ENCODE measurements at regions not wholly inside any gene's neighbourhood (a gene's known extent, or its start where the extent isn't known, plus 50 kb on each side); places are given as distances from the start of the nearest gene placed in this dataset.
A peak's percentile ranks its signal among the peaks of the same experiment; 100 is the strongest.

DNA sequence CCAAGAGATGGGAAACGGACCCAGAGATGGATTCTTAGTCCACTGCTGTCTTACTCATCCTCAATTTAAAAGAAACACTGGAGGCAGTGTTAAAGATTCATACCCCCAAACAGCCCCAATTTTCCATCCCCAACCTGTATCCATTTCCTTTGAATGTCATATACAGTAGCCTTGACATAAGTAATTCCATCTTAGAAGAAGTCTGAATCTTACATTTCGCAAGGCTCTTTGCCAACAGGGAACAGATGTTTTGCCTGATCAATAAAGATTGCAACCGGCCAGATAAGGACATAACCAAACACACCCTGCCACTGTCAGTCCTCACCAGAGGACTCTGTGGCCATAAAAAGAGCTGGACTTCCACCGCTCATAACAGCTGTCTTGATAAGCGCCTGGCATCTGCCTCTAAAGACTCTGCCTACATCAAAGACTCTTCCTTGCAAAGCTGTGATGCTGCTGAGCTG is 59.0 kb upstream of the MED9 start:
- DNase-seq (ENCODE audit: low spot score): no peak

GRCh38 chr17:17419166-17419565 is 57.6 kb upstream of the MED9 start:
- no peak for DNase-seq (ENCODE audit: low spot score)

- DNase-seq (ENCODE audit: low spot score): peak; percentile 88
Observed at GRCh38 chr17:17419631-17420030, 57.2 kb upstream of the MED9 start.

DNA sequence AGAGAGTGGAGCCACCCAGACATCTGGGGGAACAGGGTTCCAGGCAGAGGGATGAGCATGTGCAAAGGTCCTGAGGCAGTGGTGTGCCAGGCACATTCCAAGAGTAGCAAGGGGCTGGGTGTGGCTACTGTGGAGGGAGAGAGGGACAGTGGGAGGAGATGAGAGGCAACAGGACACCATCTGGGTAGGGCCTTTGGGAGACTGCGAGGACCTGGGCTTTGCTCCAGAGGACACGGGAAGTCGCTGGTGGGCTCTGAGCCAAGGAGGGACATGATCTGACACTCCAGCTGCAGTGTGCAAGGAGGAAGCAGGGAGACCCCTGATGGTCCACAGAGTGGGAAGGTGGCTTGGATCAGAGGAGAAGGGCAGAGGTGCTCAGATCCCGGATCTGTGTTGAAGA is 56.7 kb upstream of the MED9 start:
- DNase-seq (ENCODE audit: low spot score): no peak

- no peak for DNase-seq (ENCODE audit: low spot score)
Observed at GRCh38 chr17:17420561-17421269, 56.1 kb upstream of the MED9 start.

- no peak for DNase-seq (ENCODE audit: low spot score)
Observed at GRCh38 chr17:17421346-17422216, 55.2 kb upstream of the MED9 start.

DNA sequence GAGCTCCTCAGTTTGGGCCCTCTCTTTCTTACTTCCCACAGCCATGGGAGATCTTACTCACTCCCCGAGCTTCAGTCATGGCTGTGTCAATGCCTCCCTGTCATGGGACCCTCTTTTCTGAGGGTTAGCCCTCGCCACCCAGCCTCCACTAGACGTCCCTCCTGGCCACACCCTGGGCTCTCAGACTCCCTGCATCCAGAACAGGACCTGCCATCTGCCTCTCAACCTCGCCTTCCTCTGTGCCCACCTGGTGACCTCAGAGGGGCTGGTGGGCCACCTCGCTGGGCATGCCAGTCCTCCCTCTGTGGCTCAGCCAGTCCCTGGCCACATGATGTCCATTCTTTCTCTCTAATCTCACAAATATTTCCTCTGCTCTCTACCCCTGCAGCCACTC is 54.6 kb upstream of the MED9 start:
- no peak for DNase-seq (ENCODE audit: low spot score)

GRCh38 chr17:17422641-17423040 is 54.2 kb upstream of the MED9 start:
- no peak for DNase-seq (ENCODE audit: low spot score)

- no peak for DNase-seq (ENCODE audit: low spot score)
Observed at GRCh38 chr17:17423656-17424055, 53.1 kb upstream of the MED9 start.

DNA sequence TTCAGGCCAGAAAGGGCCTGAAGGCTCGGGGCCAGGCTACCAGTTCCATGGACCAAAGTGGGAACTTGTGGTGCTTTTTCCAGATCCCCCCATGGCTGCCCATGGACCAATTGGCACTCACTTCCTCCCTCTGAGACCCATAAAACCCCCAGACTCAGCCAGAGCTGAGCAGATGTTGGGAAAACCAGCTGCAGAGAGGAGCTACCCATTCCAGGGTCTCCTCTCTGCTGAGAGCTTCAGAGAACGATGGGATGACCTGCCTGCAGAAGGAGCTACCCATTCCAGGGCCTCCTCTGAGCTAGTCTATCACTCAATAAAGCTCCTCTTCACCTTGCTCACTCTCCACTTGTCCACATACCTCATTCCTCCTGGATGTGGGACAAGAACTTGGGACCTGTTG is 52.2 kb upstream of the MED9 start:
- no peak for DNase-seq (ENCODE audit: low spot score)

- DNase-seq (ENCODE audit: low spot score): no peak
Observed at GRCh38 chr17:17425005-17425404, 51.8 kb upstream of the MED9 start.

- no peak for DNase-seq (ENCODE audit: low spot score)
Observed at GRCh38 chr17:17425591-17425990, 51.2 kb upstream of the MED9 start.

- no peak for DNase-seq (ENCODE audit: low spot score)
Observed at GRCh38 chr17:17426184-17426583, 50.6 kb upstream of the MED9 start.
